Iris pigment epithelial cell (primary cell): ENCODE measurements at regions not wholly inside any gene's neighbourhood (a gene's known extent, or its start where the extent isn't known, plus 50 kb on each side); places are given as distances from the start of the nearest gene placed in this dataset.
"Not testable (repeated sequence)": the region's sequence is repeated elsewhere in the genome, so short reads cannot be mapped to it uniquely, and the experiment has no call there.

ENCODE experiments used
- DNase-seq: peaks from one replicate; pipeline ENCODE4 v3.0.0-alpha.2; 2011; ENCODE audit warnings: low read depth

- no peak for DNase-seq
These were observed 53.8 kb downstream of the GJD2 start for GRCh38 chr15:34700891-34701427.

GRCh38 chr15:34699968-34700640 is 54.7 kb downstream of the GJD2 start:
- DNase-seq = peak; percentile 41

GRCh38 chr15:34696506-34696905 is 58.3 kb downstream of the GJD2 start:
- DNase-seq = no peak

- peak; percentile 66 for DNase-seq
These were observed 61.6 kb downstream of the GJD2 start for GRCh38 chr15:34693053-34693744.

GRCh38 chr15:34691034-34691433 is 63.8 kb downstream of the GJD2 start:
- DNase-seq = peak; percentile 82

- no peak for DNase-seq
These were observed 66.1 kb downstream of the GJD2 start for GRCh38 chr15:34688699-34689098.

- DNase-seq = no peak
These were observed 70.4 kb downstream of the GJD2 start for GRCh38 chr15:34684351-34684750.

GRCh38 chr15:34682674-34683073 is 72.1 kb downstream of the GJD2 start:
- DNase-seq = peak; percentile 90

GRCh38 chr15:34679291-34679690 is 75.5 kb downstream of the GJD2 start:
- peak; percentile 74 for DNase-seq

- DNase-seq = no peak
These were observed 81.6 kb downstream of the GJD2 start for GRCh38 chr15:34673241-34673640.

- no peak for DNase-seq
These were observed 82.2 kb upstream of the GOLGA8B start for GRCh38 chr15:34665498-34666116.

GRCh38 chr15:34664418-34664817 is 81.0 kb upstream of the GOLGA8B start:
- no peak for DNase-seq

- DNase-seq = no peak
These were observed 79.7 kb upstream of the GOLGA8B start for GRCh38 chr15:34663101-34663500.

- no peak for DNase-seq
These were observed 75.6 kb upstream of the GOLGA8B start for GRCh38 chr15:34659056-34659455.

- DNase-seq = no peak
These were observed 74.1 kb upstream of the GOLGA8B start for GRCh38 chr15:34657469-34658127.

GRCh38 chr15:34656005-34656796 is 72.8 kb upstream of the GOLGA8B start:
- DNase-seq = no peak

- no peak for DNase-seq
These were observed 71.9 kb upstream of the GOLGA8B start for GRCh38 chr15:34655326-34655725.

GRCh38 chr15:34654625-34655024 is 71.2 kb upstream of the GOLGA8B start:
- no peak for DNase-seq

GRCh38 chr15:34653992-34654391 is 70.5 kb upstream of the GOLGA8B start:
- no peak for DNase-seq

GRCh38 chr15:34653326-34653725 is 69.9 kb upstream of the GOLGA8B start:
- DNase-seq = not testable (repeated sequence)

GRCh38 chr15:34652726-34653033 is 69.2 kb upstream of the GOLGA8B start:
- DNase-seq = no peak
